Thymus (tissue), 11 donors: ENCODE measurements at regions not wholly inside any gene's neighbourhood (a gene's known extent, or its start where the extent isn't known, plus 50 kb on each side); places are given as distances from the start of the nearest gene placed in this dataset.

ENCODE experiments used
- DNase-seq, 9 donors: peaks; one replicate each; pipeline ENCODE4 v3.0.0-alpha.2; 2013; ENCODE audit warnings: low spot score in 9 of 9, low read depth in 6 of 9, missing footprints in 1 of 9
- H3K27ac ChIP-seq, 2 donors: one replicate each; pipeline ENCODE4 v1.5.1; 2013; ENCODE audit warnings: control low read depth in 1 of 2, low read depth in 1 of 2, low read length in 1 of 2, mild to moderate bottlenecking in 1 of 2, moderate library complexity in 1 of 2
- H3K27me3 ChIP-seq, 2 donors: one replicate each; pipeline ENCODE4 v1.5.1; 2013; ENCODE audit warnings: low read length in 1 of 2; ENCODE audit not compliant: control insufficient read depth in 2 of 2, insufficient read depth in 1 of 2
- H3K36me3 ChIP-seq, 2 donors: one replicate each; pipeline ENCODE4 v1.5.1; 2013; ENCODE audit warnings: low read length in 1 of 2, mild to moderate bottlenecking in 1 of 2, moderate library complexity in 1 of 2; ENCODE audit not compliant: control insufficient read depth in 2 of 2, insufficient read depth in 2 of 2
- H3K4me1 ChIP-seq, 2 donors: one replicate each; pipeline ENCODE4 v1.5.1; 2013; ENCODE audit warnings: low read length in 2 of 2; ENCODE audit not compliant: control insufficient read depth in 2 of 2, insufficient read depth in 2 of 2
- H3K4me3 ChIP-seq, 2 donors: one replicate each; pipeline ENCODE4 v1.5.1; 2013; ENCODE audit warnings: low read length in 2 of 2, control low read depth in 1 of 2, mild to moderate bottlenecking in 1 of 2
- H3K9me3 ChIP-seq, 2 donors: one replicate each; pipeline ENCODE4 v1.5.1; 2013; ENCODE audit warnings: low read length in 1 of 2, mild to moderate bottlenecking in 1 of 2; ENCODE audit not compliant: control insufficient read depth in 2 of 2, insufficient read depth in 1 of 2
- WGBS: extraction: QIAGEN DNeasy Blood & Tissue Kit; methylation state at CpG from one replicate; pipeline ENCODE4 v1.1.7; 2013; 5-methylcytosine and 5-hydroxymethylcytosine counted together
- donor health status: healthy.

DNA sequence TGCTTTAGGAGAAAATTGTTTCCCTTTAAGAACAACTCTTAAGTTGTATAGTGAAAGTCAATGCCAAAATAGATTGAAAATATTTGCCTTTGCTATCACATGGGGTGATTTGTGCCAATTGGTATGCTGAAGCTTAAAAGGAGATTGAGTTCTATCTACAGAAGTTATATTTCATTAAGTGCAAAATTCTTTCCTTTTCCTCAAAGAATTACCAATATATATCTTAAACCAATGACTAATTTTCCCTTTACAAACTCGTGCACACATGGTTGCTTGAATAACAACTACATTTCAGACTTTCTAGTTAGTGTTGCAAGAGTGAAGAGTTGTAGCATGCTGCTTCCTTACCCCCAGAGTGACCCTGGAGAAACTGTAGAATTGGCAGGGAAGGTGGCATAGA, 990.0 kb upstream of the PABPC4L start:
- Histone ChIP-seq H3K36me3 (no peaks in the 10 kb centered on the region), H3K4me3 (no peak overlapping the region), H3K27me3 (no peaks in the 10 kb centered on the region), H3K4me1 (no peaks in the 10 kb centered on the region), H3K27ac (no peak overlapping the region), H3K9me3 (no peaks in the 10 kb centered on the region)
- no peak for DNase-seq
- 65% methylated on average over 1 of the region's 1 CpG for WGBS

DNA sequence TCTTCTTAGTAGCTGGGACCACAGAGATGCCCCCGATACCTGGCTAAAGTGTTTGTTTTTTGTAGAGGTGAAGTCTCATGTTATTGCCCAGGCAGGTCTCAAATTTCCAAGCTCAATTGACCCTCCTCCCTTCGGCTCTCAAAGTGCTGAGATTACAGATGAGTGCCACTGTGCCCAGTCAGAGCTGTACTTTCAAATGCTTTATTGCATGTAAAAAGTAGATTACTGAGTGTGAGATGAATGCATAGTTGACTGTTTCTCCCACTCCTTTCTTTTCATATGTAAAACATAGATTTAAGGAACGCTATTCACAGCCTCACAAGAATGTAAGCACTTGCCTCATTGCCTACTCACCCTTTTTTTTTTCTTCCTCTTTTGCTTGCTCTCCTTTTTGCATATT, 984.4 kb upstream of the PABPC4L start:
- Histone ChIP-seq H3K27me3 (no peaks in the 10 kb centered on the region), H3K9me3 (peaks cover 0 to 3% of the 10 kb centered on the region in 2 donors), H3K36me3 (no peaks in the 10 kb centered on the region), H3K4me1 (no peaks in the 10 kb centered on the region), H3K4me3 (no peak overlapping the region), H3K27ac (no peak overlapping the region)
- DNase-seq = no peak
- 54% methylated on average over 3 of the region's 3 CpGs for WGBS

DNA sequence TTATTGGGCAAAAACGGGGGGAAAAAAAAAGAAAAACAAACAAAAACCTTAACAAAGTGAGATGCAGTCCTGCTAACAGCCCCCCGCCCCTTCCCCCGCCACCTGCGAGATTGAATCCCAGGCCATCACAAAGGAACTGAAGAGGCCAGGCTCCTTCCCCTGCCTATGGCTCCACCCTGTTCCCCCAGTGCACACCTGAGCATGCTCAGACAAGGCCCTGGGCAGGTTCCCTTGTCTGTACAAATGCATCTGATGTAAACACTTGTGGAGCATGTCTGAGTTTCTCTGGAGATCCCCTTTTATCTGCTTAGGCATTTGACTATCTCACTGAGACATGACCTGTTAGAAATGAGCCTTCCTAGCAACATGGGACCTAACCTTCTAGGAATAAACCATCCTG, 983.7 kb upstream of the PABPC4L start:
- H3K4me3 ChIP-seq = no peak overlapping the region
- H3K27me3 ChIP-seq = no peaks in the 10 kb centered on the region
- H3K4me1 ChIP-seq = no peaks in the 10 kb centered on the region
- H3K36me3 ChIP-seq = no peaks in the 10 kb centered on the region
- no peak overlapping the region for H3K27ac ChIP-seq
- 71% methylated on average over 4 of the region's 4 CpGs for WGBS
- H3K9me3 ChIP-seq = peaks cover 0 to 3% of the 10 kb centered on the region in 2 donors
- DNase-seq = no peak

DNA sequence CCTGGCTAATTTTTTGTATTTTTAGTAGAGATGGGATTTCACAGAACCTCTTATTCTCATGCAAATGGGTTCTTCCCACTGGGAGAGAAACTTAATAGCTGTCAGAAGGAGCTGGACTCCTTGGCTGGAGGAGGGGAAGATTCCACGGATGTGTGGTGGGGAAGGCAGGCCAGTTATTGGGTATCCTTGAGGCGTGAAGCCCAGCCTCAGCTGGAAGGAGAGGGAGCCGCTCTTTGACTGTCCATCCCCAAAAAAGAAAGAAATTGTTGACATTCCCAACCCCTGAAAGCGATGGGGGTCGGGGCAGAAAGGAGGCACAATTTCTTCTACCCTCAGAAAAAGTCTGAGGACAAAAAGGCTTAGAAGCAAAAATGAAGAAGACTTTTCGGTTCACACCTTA, 983.1 kb upstream of the PABPC4L start:
- Histone ChIP-seq H3K27ac (no peak overlapping the region), H3K36me3 (no peaks in the 10 kb centered on the region), H3K9me3 (peaks cover 0 to 3% of the 10 kb centered on the region in 2 donors), H3K4me3 (no peak overlapping the region), H3K4me1 (no peaks in the 10 kb centered on the region), H3K27me3 (no peaks in the 10 kb centered on the region)
- no peak for DNase-seq
- WGBS = 85% methylated on average over 6 of the region's 6 CpGs

DNA sequence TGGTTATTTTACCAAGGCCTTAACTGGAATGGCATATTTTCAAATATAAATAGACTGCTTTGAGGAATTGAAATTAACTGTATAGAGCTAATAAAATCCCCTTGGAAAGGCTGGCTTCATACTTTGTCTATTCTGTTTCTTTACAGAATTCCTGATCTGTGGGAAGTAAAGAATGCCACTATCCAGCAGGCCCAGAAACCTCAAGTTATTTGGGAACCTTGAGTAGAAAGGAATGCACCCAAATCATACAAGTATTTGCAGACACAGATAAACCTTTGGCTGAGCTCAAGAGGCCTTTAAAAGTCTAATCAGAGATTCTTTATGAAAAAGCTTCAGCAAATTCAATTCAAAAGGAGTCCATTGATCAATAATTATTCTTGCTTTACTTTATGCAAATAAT, 975.7 kb upstream of the PABPC4L start:
- Histone ChIP-seq H3K4me3 (no peak overlapping the region), H3K27me3 (no peaks in the 10 kb centered on the region), H3K9me3 (no peaks in the 10 kb centered on the region), H3K36me3 (no peaks in the 10 kb centered on the region), H3K4me1 (no peaks in the 10 kb centered on the region), H3K27ac (no peak overlapping the region)
- DNase-seq = no peak

DNA sequence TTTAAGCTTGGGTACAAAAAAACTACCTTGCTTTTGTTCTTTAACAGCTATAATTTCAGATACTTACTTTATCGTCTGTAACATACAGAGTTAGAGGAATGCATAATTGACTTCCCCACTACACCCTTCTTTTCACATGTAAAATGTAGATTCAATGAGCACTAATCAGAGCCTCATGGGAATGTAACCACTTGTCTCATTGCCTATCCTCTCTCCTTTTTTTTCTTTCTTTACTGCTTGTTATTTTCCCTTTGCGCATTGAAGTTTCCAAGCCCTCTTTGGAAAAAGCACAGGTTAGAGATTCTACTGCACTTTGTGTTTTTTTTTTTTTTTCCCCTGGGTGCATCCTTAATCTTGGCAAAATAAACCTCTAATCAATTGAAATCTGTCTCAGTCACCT, 965.1 kb upstream of the PABPC4L start:
- no peaks in the 10 kb centered on the region for H3K4me1 ChIP-seq
- DNase-seq = no peak
- no peak overlapping the region for H3K4me3 ChIP-seq
- H3K27ac ChIP-seq = no peak overlapping the region
- H3K36me3 ChIP-seq = no peaks in the 10 kb centered on the region
- no peaks in the 10 kb centered on the region for H3K27me3 ChIP-seq
- H3K9me3 ChIP-seq = no peaks in the 10 kb centered on the region
- 74% methylated on average over 2 of the region's 2 CpGs for WGBS

DNA sequence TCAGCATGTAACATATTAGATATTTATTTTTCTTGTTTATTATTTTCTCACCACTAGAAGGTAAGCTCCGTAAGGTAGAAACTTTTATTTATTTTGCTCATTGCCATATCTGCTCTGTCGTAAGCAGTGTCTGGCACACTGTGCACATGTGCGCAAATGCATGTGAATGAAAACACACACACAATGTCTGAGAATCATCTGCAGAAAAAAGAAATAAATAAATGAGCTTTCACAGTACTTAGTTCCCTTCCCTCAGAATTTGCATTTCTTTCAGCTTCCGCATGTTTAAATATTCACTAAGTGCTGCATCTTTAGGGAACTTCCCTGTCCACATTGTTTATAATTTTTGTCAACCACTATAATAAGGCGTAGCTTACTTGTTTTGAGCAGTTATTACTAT, 963.0 kb upstream of the PABPC4L start:
- WGBS = 97% methylated on average over 5 of the region's 5 CpGs
- Histone ChIP-seq H3K9me3 (no peaks in the 10 kb centered on the region), H3K4me3 (no peak overlapping the region), H3K4me1 (no peaks in the 10 kb centered on the region), H3K27me3 (no peaks in the 10 kb centered on the region), H3K27ac (no peak overlapping the region), H3K36me3 (no peaks in the 10 kb centered on the region)
- DNase-seq = no peak

DNA sequence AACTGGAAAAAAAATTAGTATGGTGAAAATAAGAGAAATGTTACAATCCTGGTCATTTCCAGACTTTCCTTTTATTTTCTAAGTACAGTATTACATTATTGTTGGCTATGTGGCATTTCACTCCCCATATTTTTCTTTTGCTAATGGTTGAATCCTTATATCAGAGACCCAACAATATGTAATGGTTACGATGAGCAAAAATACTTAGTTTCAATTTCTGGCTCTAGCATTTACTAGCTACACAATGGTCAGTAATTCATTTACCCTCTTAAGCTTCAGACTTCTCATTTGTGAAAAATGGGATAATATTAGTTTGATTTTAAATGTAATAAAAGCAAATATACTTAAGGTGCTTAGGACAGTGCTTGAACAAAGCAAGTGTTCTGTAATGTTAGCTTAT, 942.9 kb upstream of the PABPC4L start:
- Histone ChIP-seq H3K4me1 (no peaks in the 10 kb centered on the region), H3K27ac (no peak overlapping the region), H3K9me3 (no peaks in the 10 kb centered on the region), H3K27me3 (no peaks in the 10 kb centered on the region), H3K4me3 (no peak overlapping the region), H3K36me3 (no peaks in the 10 kb centered on the region)
- DNase-seq = no peak
- 92% methylated on average over 1 of the region's 1 CpG for WGBS

DNA sequence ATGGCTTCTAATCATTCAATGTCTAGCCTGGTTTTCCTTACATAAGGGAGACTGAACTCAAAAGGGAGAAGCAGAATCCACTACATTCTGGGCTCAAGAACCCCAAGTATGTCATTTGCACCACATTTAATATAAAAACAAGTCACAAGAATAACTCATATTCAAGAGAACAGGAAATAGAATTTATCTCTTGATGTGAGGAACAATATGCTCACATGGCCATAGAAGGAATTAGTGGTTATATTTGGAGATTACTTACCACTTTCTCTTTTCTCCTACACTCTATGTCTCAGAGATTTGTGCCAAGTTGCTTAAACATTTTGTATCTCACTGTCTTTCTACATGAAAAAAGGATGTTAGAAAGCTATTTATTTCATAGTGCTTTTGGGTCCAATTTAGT, 922.6 kb upstream of the PABPC4L start:
- no peak overlapping the region for H3K27ac ChIP-seq
- no peak for DNase-seq
- no peaks in the 10 kb centered on the region for H3K4me1 ChIP-seq
- no peaks in the 10 kb centered on the region for H3K27me3 ChIP-seq
- peaks cover 0 to 2% of the 10 kb centered on the region in 2 donors for H3K9me3 ChIP-seq
- no peaks in the 10 kb centered on the region for H3K36me3 ChIP-seq
- H3K4me3 ChIP-seq = no peak overlapping the region

DNA sequence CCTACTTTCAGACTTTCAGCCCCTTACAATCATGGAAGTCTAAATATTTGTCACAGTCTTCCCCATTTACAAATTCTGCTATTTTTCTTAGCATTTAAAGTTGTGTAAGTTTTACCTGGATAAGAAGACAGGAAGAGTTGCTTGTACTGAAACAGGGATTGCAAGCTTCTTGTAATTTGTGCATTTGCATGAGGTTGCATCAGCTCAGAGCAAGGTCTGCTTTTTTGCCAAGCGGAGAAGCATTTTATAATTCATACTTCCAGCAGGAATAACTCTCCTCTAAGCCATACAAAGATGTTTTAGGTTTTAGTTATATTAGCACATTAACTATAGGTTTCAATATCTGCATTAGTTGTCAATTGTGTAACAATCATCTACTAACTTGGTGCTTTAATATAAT, 922.0 kb upstream of the PABPC4L start:
- peaks cover 0 to 2% of the 10 kb centered on the region in 2 donors for H3K9me3 ChIP-seq
- H3K27me3 ChIP-seq = no peaks in the 10 kb centered on the region
- no peak overlapping the region for H3K27ac ChIP-seq
- 99% methylated on average over 1 of the region's 1 CpG for WGBS
- no peak overlapping the region for H3K4me3 ChIP-seq
- no peak for DNase-seq
- no peaks in the 10 kb centered on the region for H3K36me3 ChIP-seq
- no peaks in the 10 kb centered on the region for H3K4me1 ChIP-seq
